GM19452 (cell line): ENCODE measurements at regions not wholly inside any gene's neighbourhood (a gene's known extent, or its start where the extent isn't known, plus 50 kb on each side); places are given as distances from the start of the nearest gene placed in this dataset.
"Not testable (repeated sequence)": the region's sequence is repeated elsewhere in the genome, so short reads cannot be mapped to it uniquely, and the experiment has no call there.

Source experiments
- ATAC-seq: cut with Tn5 transposase; IDR thresholded peaks from one replicate; pipeline ENCODE4 v1.9.1; 2021; ENCODE audit not compliant: unreplicated experiment

DNA sequence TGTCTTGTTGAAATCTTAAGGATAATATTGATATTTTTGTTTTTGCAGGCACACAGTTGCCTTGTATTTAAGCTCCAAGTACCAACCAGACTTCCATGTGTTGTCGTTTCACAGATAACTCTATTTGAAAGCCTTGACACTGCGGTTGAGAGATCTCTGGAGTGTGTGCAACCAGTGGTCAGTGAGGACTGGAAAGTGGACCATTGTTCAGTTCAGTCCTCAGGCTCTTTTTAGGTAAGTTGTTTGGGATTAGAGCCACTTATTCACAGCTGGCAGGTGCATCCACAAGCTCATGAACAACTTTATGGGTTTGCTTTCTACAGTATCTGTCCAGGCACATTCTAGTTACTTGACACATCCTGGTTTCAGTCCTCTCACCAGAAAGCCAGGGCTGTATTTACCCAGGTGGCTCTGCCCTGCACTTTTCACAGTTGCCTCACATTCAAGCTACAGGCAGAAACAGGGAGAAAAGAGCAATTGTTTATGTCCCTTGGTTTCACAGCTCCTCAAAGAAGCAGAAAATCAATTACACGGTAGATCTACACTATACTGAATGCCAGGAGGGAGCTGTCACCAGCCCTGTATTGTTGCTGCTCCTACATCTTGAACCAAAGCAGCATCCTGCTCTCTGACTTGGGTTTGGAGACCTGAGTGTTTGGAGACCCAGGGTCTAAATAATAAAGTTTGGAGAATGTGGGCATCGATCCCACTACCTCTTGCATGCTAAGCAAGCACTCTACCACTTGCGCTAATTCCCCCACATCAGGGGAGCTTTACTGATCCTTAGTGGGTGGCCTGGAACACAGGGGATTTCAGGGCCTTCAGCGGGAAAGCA, 543.3 kb downstream of the PRIM2 start:
- not testable (repeated sequence) for ATAC-seq

DNA sequence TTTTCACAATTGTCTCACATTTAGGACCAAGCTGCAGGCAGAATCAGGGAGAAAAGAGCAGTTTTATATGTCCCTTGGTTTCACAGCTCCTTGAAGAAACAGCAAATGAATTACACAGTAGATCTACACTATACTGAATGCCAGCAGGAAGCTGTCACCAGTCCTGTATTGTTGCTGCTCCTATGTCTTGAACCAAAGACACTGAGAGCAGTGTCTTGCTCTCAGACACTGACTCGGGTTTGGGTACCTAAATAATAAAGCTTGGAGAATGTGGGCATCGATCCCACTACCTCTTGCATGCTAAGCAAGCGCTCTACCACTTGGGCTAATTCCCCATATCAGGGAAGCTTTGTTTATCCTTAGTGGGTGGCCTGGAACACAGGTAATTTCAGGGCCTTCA, 552.7 kb downstream of the PRIM2 start:
- ATAC-seq, result not testable (repeated sequence)

DNA sequence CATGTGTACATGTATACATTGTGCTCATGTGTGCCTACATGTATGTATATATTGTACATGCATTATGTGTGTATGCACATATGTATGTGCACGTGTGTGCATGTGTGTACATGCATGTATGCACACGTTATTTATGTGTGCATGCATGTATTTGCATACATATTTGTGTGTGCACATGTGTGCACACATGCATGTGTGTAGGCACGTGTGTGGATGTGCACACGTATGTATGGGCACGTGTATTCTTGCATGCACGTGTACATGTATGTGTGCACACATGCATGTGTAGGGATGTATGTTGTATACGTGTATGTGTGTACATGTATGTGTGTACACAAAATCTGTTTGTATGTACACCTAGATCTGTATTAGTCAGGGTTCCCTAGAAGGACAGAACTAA, 556.0 kb downstream of the PRIM2 start:
- ATAC-seq, result not testable (repeated sequence)

GRCh38 chr6:57876659-57877058, 559.2 kb downstream of the PRIM2 start:
- not testable (repeated sequence) for ATAC-seq

GRCh38 chr6:57877729-57878128, 560.3 kb downstream of the PRIM2 start:
- not testable (repeated sequence) for ATAC-seq

GRCh38 chr6:57878792-57879191, 561.4 kb downstream of the PRIM2 start:
- not testable (repeated sequence) for ATAC-seq

DNA sequence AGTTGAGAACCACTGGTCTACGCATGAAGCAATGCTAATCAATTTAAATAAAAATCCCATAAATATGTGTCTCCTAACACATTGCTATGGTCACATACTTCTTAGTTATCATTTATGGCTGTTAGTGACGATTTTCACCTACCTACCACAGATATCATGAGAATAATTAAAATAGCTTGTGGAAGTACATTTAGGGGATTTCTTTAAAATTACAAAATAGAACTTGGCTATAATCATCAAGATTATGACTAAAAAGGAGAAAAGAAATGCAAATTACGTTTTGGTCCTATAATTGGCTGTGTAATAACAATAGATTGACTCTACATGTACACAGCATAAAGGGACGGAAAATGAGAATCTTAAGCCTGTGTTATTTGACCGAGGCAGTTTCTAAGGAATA, 581.4 kb downstream of the PRIM2 start:
- peak; percentile 61 for ATAC-seq

GRCh38 chr6:57900687-57901399, 583.4 kb downstream of the PRIM2 start:
- not testable (repeated sequence) for ATAC-seq

DNA sequence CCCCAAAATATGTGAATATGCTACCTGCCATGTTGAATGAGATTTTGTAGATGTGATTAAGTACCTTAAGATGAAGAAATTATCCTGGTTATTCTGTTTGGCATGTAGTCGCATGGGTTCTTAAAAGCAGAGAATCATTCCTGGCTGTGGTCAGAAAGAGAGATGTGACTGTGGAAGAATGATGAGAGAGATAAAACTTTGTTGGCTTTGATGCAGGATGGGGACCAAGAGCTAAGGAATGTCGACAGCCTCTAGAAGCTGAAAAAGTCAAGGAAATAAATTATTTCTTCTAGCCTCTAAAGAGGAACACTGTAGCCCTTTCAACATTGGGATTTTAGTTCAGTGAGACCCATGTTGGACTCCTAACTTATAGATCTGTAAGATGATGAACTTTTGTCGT, 584.0 kb downstream of the PRIM2 start:
- ATAC-seq, result not testable (repeated sequence)

GRCh38 chr6:57904356-57904755, 586.9 kb downstream of the PRIM2 start:
- not testable (repeated sequence) for ATAC-seq

GRCh38 chr6:57915300-57915699, 597.9 kb downstream of the PRIM2 start:
- ATAC-seq, result not testable (repeated sequence)

- not testable (repeated sequence) for ATAC-seq
Measured at GRCh38 chr6:57942966-57943365, 625.5 kb downstream of the PRIM2 start.

DNA sequence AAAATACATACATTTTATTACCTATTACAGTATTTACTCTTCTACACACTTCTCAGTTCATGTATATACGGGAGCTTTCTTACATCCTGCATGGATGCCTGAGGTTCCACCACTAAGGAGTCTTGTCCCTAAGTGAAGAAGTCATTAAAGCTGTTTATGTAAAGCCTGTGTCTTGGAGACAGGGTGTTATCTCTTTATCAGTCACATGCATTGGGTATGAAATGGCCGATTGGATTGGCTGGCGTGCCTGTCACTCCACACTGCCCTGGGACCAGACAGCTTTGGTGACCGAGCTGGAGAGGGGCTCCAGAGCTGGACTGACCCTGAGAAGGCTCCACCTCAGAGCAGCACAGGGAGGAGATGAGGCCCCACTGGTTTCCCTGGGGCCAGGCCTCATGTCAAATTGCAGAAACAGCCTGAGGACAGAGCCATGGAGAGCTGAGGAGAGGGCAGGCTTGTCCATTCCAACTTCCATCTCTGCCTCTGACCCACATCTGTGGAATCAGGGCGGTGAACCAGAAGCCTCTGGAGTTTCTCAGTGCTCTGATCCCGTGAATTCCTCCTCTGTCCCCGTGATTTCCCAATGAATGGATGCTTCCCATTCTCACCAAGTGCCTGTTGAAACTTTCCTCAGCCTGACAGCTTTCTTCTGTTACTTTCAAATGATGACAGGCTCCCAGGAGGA, 628.8 kb downstream of the PRIM2 start:
- not testable (repeated sequence) for ATAC-seq

- ATAC-seq, result not testable (repeated sequence)
Measured at GRCh38 chr6:57946769-57947091, 629.3 kb downstream of the PRIM2 start.

GRCh38 chr6:57948481-57948880, 631.1 kb downstream of the PRIM2 start:
- ATAC-seq, result not testable (repeated sequence)

DNA sequence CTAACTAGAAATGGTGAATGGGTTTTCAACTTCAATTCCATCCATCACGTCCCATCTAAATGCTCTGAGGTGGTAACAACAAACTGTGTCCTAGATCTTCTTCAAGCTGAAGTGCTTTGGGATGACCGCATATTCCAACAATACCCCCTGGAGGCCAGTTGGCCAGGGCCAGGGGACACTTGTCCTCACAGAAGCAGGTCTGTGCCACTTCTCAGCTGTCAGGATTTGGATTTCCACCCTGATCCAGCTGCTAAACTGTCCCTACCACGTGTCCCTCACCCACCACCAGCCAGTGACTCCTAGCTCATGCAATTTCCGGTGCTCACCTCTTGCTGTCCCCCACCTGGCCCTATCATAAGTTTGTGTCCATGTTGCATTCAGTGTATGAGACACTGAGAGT, 633.0 kb downstream of the PRIM2 start:
- ATAC-seq, result not testable (repeated sequence)

DNA sequence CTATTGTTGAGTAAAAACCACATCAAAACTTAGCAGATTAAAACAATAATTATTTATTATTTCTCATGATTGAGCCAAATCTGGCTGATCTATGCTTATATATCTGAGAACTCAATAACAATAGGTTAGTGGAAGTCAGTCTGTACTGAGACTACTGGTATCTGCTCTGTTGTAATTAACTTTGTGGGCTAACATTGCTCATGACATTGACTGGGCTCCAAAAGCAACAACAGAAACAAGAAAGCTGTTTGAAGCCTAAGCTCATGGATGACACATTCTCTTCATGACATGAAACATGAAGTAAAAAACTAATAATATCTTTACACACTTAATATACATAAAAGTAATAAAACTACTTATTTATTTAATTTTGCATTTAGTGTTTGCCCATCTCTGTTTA, 649.3 kb downstream of the PRIM2 start:
- ATAC-seq, result not testable (repeated sequence)

- ATAC-seq, result not testable (repeated sequence)
Measured at GRCh38 chr6:57971956-57972355, 654.5 kb downstream of the PRIM2 start.

DNA sequence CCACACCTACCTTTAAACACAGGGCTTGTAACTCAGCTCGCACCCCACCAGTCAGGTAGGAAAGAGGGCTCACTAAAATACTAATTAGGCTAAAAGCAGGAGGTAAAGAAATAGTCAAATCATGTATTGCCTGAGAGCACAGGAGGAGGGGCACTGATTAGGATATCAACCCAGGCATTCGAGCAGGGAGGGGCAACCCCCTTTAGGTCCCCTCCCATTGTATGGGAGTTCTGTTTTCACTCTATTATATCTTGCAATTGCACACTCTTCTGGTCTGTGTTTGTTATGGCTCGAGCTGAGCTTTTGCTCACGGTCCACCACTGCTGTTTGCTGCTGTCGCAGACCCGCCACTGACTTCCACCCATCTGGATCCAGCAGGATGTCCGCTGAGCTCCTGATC, 657.2 kb downstream of the PRIM2 start:
- no peak for ATAC-seq

DNA sequence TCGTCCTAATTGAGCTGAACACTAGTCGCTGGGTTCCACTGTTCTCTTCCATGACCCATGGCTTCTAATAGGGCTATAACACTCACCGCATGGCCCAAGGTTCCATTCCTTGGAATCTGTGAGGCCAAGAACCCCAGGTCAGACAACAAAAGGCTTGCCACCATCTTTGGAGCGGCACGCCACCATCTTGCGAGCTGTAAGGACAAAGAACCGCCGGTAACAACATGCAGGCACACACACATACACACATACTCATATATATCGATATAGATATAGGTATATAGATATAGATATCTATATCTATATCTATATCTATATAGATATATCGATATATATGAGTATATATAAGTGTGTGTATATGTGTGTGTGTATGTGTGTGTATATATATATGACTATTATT, 657.7 kb downstream of the PRIM2 start:
- ATAC-seq, result not testable (repeated sequence)

GRCh38 chr6:57976371-57976770, 658.9 kb downstream of the PRIM2 start:
- not testable (repeated sequence) for ATAC-seq

DNA sequence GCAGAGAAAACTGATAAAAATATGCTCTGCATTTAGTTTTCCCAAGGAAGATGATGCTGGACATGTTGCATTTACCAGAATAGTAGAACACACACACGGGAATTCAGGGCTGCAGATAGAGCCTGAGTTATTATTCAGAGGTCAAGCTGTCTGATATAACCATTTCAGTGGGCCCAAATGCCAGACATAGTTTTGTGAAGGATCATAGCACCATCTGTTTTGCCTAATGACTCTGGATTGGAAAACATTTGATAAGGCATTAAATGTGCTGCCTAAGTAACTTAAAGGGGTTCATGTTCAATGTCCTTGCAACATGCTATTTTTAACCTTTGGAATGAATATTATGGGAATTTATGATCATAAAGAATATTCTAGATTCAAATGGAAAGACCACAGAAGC, 666.2 kb downstream of the PRIM2 start:
- not testable (repeated sequence) for ATAC-seq
